Ascending aorta (tissue), 2 donors: ENCODE measurements at regions not wholly inside any gene's neighbourhood (a gene's known extent, or its start where the extent isn't known, plus 50 kb on each side); places are given as distances from the start of the nearest gene placed in this dataset.

Experiments used
- DNase-seq, 2 donors: peaks; one replicate each; pipeline ENCODE4 v3.0.0-alpha.2; 2019; ENCODE audit warnings: low spot score in 2 of 2
- H3K27ac ChIP-seq, 2 donors: fragments of 200-600 bp; sonication (generic); one replicate each; pipeline ENCODE4 v1.5.1; 2016 to 2017; ENCODE audit warnings: mild to moderate bottlenecking in 1 of 2
- H3K27me3 ChIP-seq: fragments of 200-600 bp; sonication (generic); one replicate; pipeline ENCODE4 v1.5.1; 2017
- H3K36me3 ChIP-seq, 2 donors: fragments of 200-600 bp; sonication (generic); one replicate each; pipeline ENCODE4 v1.5.1; 2016
- H3K4me1 ChIP-seq, 2 donors: fragments of 200-600 bp; sonication (generic); one replicate each; pipeline ENCODE4 v1.5.1; 2016 to 2017; ENCODE audit warnings: mild to moderate bottlenecking in 1 of 2
- H3K4me3 ChIP-seq, 2 donors: fragments of 200-600 bp; sonication (generic); one replicate each; pipeline ENCODE4 v1.5.1; 2016 to 2017; ENCODE audit warnings: mild to moderate bottlenecking in 1 of 2
- H3K9me3 ChIP-seq, 2 donors: fragments of 200-600 bp; sonication (generic); one replicate each; pipeline ENCODE4 v1.5.1; 2016
- CTCF ChIP-seq, 3 experiments: fragments of 200-600 bp in 2 of 3; fragments of 450-650 bp in 1 of 3; sonication (generic) in 2 of 3; IDR thresholded peaks; one replicate each; pipeline ENCODE4 v1.5.1; 2016 to 2019; ENCODE audit warnings: antibody characterized with exemption in 3 of 3, mild to moderate bottlenecking in 1 of 3, moderate library complexity in 1 of 3
- intact Hi-C: fragments of 100-400 bp; cut with DNase I; formaldehyde crosslinking; loops from one replicate; pipeline ENCODE4 v1.15.1; 2023

- H3K4me1 ChIP-seq, result no peaks in the 10 kb centered on the region
- DNase-seq, result no peak
- TF ChIP-seq CTCF (IDR thresholded peaks at IDR 0.05), result no peak
- H3K4me3 ChIP-seq, result no peak overlapping the region
- H3K27me3 ChIP-seq, result no peaks in the 10 kb centered on the region
- H3K36me3 ChIP-seq, result no peaks in the 10 kb centered on the region
- intact Hi-C loops, result no loop called here
- no peaks in the 10 kb centered on the region for H3K9me3 ChIP-seq
- no peak overlapping the region for H3K27ac ChIP-seq
Observed at GRCh38 chr16:51540259-51540658, 389.2 kb upstream of the SALL1 start.

GRCh38 chr16:51538707-51539498 is 387.8 kb upstream of the SALL1 start:
- no peak for TF ChIP-seq CTCF (IDR thresholded peaks at IDR 0.05)
- Histone ChIP-seq H3K4me1 (no peaks in the 10 kb centered on the region), H3K36me3 (no peaks in the 10 kb centered on the region), H3K27me3 (no peaks in the 10 kb centered on the region), H3K4me3 (no peak overlapping the region), H3K9me3 (no peaks in the 10 kb centered on the region), H3K27ac (no peak overlapping the region)
- intact Hi-C loops, result no loop called here
- no peak for DNase-seq

GRCh38 chr16:51535591-51535990 is 384.5 kb upstream of the SALL1 start:
- Histone ChIP-seq H3K4me1 (no peaks in the 10 kb centered on the region), H3K27me3 (no peaks in the 10 kb centered on the region), H3K27ac (no peak overlapping the region), H3K36me3 (no peaks in the 10 kb centered on the region), H3K4me3 (no peak overlapping the region), H3K9me3 (no peaks in the 10 kb centered on the region)
- intact Hi-C loops, result no loop called here
- no peak for DNase-seq
- no peak for TF ChIP-seq CTCF (IDR thresholded peaks at IDR 0.05)

- H3K9me3 ChIP-seq, result no peaks in the 10 kb centered on the region
- no peaks in the 10 kb centered on the region for H3K4me1 ChIP-seq
- TF ChIP-seq CTCF (IDR thresholded peaks at IDR 0.05), result no peak
- no peaks in the 10 kb centered on the region for H3K36me3 ChIP-seq
- H3K4me3 ChIP-seq, result no peak overlapping the region
- H3K27ac ChIP-seq, result no peak overlapping the region
- no peaks in the 10 kb centered on the region for H3K27me3 ChIP-seq
- intact Hi-C loops, result no loop called here
- no peak for DNase-seq
Observed at GRCh38 chr16:51532551-51532950, 381.5 kb upstream of the SALL1 start.

GRCh38 chr16:51531271-51531670 is 380.2 kb upstream of the SALL1 start:
- Histone ChIP-seq H3K9me3 (no peaks in the 10 kb centered on the region), H3K27ac (no peak overlapping the region), H3K27me3 (no peaks in the 10 kb centered on the region), H3K4me1 (no peaks in the 10 kb centered on the region), H3K4me3 (no peak overlapping the region), H3K36me3 (no peaks in the 10 kb centered on the region)
- no peak for DNase-seq
- intact Hi-C loops, result no loop called here
- no peak for TF ChIP-seq CTCF (IDR thresholded peaks at IDR 0.05)

- TF ChIP-seq CTCF (IDR thresholded peaks at IDR 0.05), result no peak
- no peaks in the 10 kb centered on the region for H3K27me3 ChIP-seq
- H3K27ac ChIP-seq, result no peak overlapping the region
- intact Hi-C loops, result no loop called here
- no peaks in the 10 kb centered on the region for H3K36me3 ChIP-seq
- H3K4me3 ChIP-seq, result no peak overlapping the region
- no peaks in the 10 kb centered on the region for H3K9me3 ChIP-seq
- no peaks in the 10 kb centered on the region for H3K4me1 ChIP-seq
- no peak for DNase-seq
Observed at GRCh38 chr16:51527349-51527748, 376.3 kb upstream of the SALL1 start.
